ENCODE measurements at regions not wholly inside any gene's neighbourhood (a gene's known extent, or its start where the extent isn't known, plus 50 kb on each side); places are given as distances from the start of the nearest gene placed in this dataset.

- H3K36me3 ChIP-seq (ENCODE audit: control insufficient read depth in 2 of 2, insufficient read depth in 2 of 2, low read length in 1 of 2): no peaks in the 10 kb centered on the region
- no peaks in the 10 kb centered on the region for H3K27me3 ChIP-seq (replicated peaks in 1 of 2; ENCODE audit: control insufficient read depth in 2 of 2, insufficient read depth in 2 of 2, low read length in 1 of 2)
- RAD21 ChIA-PET (ENCODE audit: unreplicated experiment): no interaction called here
- no peak overlapping the region for H3K27ac ChIP-seq (ENCODE audit: control insufficient read depth, insufficient read depth)
- no peak overlapping the region for H3K4me2 ChIP-seq (ENCODE audit: control insufficient read depth, insufficient read depth)
- H3K4me3 ChIP-seq: no peak overlapping the region
- CTCF ChIA-PET: no interaction called here
- H4K20me1 ChIP-seq (ENCODE audit: control insufficient read depth, insufficient read depth): no peaks in the 10 kb centered on the region
- SMC1A ChIA-PET (ENCODE audit: uncharacterized antibody, unreplicated experiment): no interaction called here
- in situ Hi-C loops (cut with MboI): no loop called here
- BruUV-seq (replicated peaks): no TSS peak
- no peaks in the 10 kb centered on the region for H3K9me3 ChIP-seq (replicated peaks; ENCODE audit: control insufficient read depth, insufficient read depth, low read length)
- no peaks in the 10 kb centered on the region for H3K4me1 ChIP-seq (ENCODE audit: control insufficient read depth, insufficient read depth, low read length)
- H3K79me2 ChIP-seq (ENCODE audit: control insufficient read depth, insufficient read depth, low read length): no peaks in the 10 kb centered on the region
- FAIRE-seq (no peak), DNase-seq (ENCODE audit: low read depth, low spot score) (no peak), ATAC-seq (no peak)
- no peak overlapping the region for H2AFZ ChIP-seq (ENCODE audit: control insufficient read depth, low read depth, low read length)
- H3K9ac ChIP-seq (ENCODE audit: control insufficient read depth, insufficient read depth, low read length): no peak overlapping the region
- POLR2A ChIA-PET: no interaction called here
- intact Hi-C loops (cut with micrococcal nuclease; ENCODE audit: unreplicated experiment): no loop called here
- TF ChIP-seq GABPA (IDR thresholded peaks at IDR 0.05; ENCODE audit: low read depth) (no peak), POLR2AphosphoS2 (IDR thresholded peaks at IDR 0.05; ENCODE audit: low read depth, low read length) (no peak), E4F1 (IDR thresholded peaks at IDR 0.05; ENCODE audit: borderline replicate concordance, partially characterized antibody) (no peak), ATF2 (IDR thresholded peaks at IDR 0.05; ENCODE audit: low read length) (no peak), ESRRA (IDR thresholded peaks at IDR 0.05; ENCODE audit: low read length) (no peak), ZNF687 (IDR thresholded peaks at IDR 0.05) (no peak), FOXK2 (IDR thresholded peaks at IDR 0.05) (no peak), MEF2B (IDR thresholded peaks at IDR 0.05; ENCODE audit: partially characterized antibody, poor library complexity, severe bottlenecking) (no peak), ZBTB4 (CRISPR knock-in tag; IDR thresholded peaks at IDR 0.05) (no peak), NKRF (conservative IDR thresholded peaks at IDR 0.05) (no peak), STAT3 (IDR thresholded peaks at IDR 0.05; ENCODE audit: low read depth, low read length) (no peak), SIX5 (IDR thresholded peaks at IDR 0.05; ENCODE audit: low read depth, low read length, severe bottlenecking) (no peak)
These were observed 894.2 kb upstream of the CRIM1 start for GRCh38 chr2:35461406-35461805.

All from GM12878 (cell line).